CD4-positive, CD25-positive, alpha-beta regulatory T cell (primary cell): ENCODE measurements at regions not wholly inside any gene's neighbourhood (a gene's known extent, or its start where the extent isn't known, plus 50 kb on each side); places are given as distances from the start of the nearest gene placed in this dataset.
"Not testable (repeated sequence)": the region's sequence is repeated elsewhere in the genome, so short reads cannot be mapped to it uniquely, and the experiment has no call there.

Experiments
- ATAC-seq, 2 donors: fragments of 150-1000 bp; cut with Tn5 transposase; one replicate each; pipeline ENCODE4 v1.10.0; 2021; ENCODE audit warnings: low read depth in 2 of 2, moderate number of reproducible peaks in 2 of 2, moderate library complexity in 1 of 2
- DNase-seq, 3 donors: peaks; one replicate each; pipeline versions ENCODE4 v3.0.0 to v3.0.0-alpha.2; 2012 to 2022; ENCODE audit warnings: mixed read lengths in 1 of 3
- H3K27ac ChIP-seq: one replicate; pipeline ENCODE4 v1.7.0; 2013; ENCODE audit warnings: mild to moderate bottlenecking, low read length; ENCODE audit not compliant: insufficient read depth, poor library complexity, severe bottlenecking
- H3K27me3 ChIP-seq: one replicate; pipeline ENCODE4 v1.7.0; 2013; ENCODE audit warnings: low read length; ENCODE audit not compliant: control insufficient read depth, insufficient read depth
- H3K36me3 ChIP-seq: one replicate; pipeline ENCODE4 v1.7.0; 2013; ENCODE audit warnings: mild to moderate bottlenecking, low read length, moderate library complexity; ENCODE audit not compliant: control insufficient read depth, insufficient read depth
- H3K4me1 ChIP-seq: 2 replicates; pipeline ENCODE4 v1.7.0; 2013; ENCODE audit warnings: mild to moderate bottlenecking, low read length; ENCODE audit not compliant: insufficient read depth, control insufficient read depth, poor library complexity, severe bottlenecking
- H3K4me3 ChIP-seq: one replicate; pipeline ENCODE4 v1.7.0; 2013; ENCODE audit warnings: low read depth, mild to moderate bottlenecking, low read length, moderate library complexity
- H3K9me3 ChIP-seq, 2 experiments: 1 replicate in 1 of 2; 2 replicates in 1 of 2; pipeline ENCODE4 v1.7.0; 2013; ENCODE audit warnings: low read length in 2 of 2, mild to moderate bottlenecking in 1 of 2, moderate library complexity in 1 of 2; ENCODE audit not compliant: control insufficient read depth in 2 of 2
- H3K27ac Mint-ChIP-seq, 3 donors: one replicate each; pipeline ENCODE4 v1.8.0; 2020 to 2022; ENCODE audit warnings: mild to moderate bottlenecking in 3 of 3, mixed read lengths in 3 of 3, moderate library complexity in 2 of 3
- H3K27me3 Mint-ChIP-seq: one replicate; pipeline ENCODE4 v1.8.0; 2022; ENCODE audit warnings: mild to moderate bottlenecking, mixed read lengths
- H3K36me3 Mint-ChIP-seq: one replicate; pipeline ENCODE4 v1.8.0; 2020; ENCODE audit warnings: mixed read lengths
- H3K4me1 Mint-ChIP-seq, 4 donors: one replicate each; pipeline ENCODE4 v1.8.0; 2020 to 2022; ENCODE audit warnings: mixed read lengths in 4 of 4, mild to moderate bottlenecking in 1 of 4
- H3K4me3 Mint-ChIP-seq, 4 donors: one replicate each; pipeline ENCODE4 v1.8.0; 2020 to 2022; ENCODE audit warnings: mild to moderate bottlenecking in 4 of 4, mixed read lengths in 4 of 4, moderate library complexity in 3 of 4
- H3K9me3 Mint-ChIP-seq, 7 donors: one replicate each; pipeline ENCODE4 v1.8.0; 2020 to 2022; ENCODE audit warnings: mixed read lengths in 7 of 7, mild to moderate bottlenecking in 3 of 7, moderate library complexity in 2 of 7

GRCh38 chr14:106184771-106185170 lies 658.4 kb downstream of the TMEM121 start:
- peak overlapping the region in 3 of 4 donors; percentile 46 to 73 (median 46) for H3K4me3 Mint-ChIP-seq
- peak overlapping the region; percentile 18 to 81 (median 52) for H3K27ac Mint-ChIP-seq
- H3K27me3 Mint-ChIP-seq: peaks cover 11% of the 10 kb centered on the region
- peak; percentile 76 to 78 for ATAC-seq
- not testable (repeated sequence) for H3K9me3 Mint-ChIP-seq, H3K9me3 ChIP-seq, H3K36me3 Mint-ChIP-seq, H3K36me3 ChIP-seq, H3K4me3 ChIP-seq, H3K27me3 ChIP-seq, H3K27ac ChIP-seq
- H3K4me1 Mint-ChIP-seq: peaks cover 17 to 33% (median 24%) of the 10 kb centered on the region in 4 donors
- H3K4me1 ChIP-seq: peaks cover 21% of the 10 kb centered on the region
- DNase-seq: peak in 2 of 3 donors; percentile 64 to 83

GRCh38 chr14:106185174-106185836 lies 658.9 kb downstream of the TMEM121 start:
- peak overlapping the region; percentile 23 for H3K27ac ChIP-seq
- DNase-seq: not testable (repeated sequence)

GRCh38 chr14:106185837-106186233 lies 659.5 kb downstream of the TMEM121 start:
- H3K27ac Mint-ChIP-seq: peak overlapping the region; percentile 18 to 81 (median 52)
- DNase-seq (peak in 2 of 3 donors; percentile 62 to 66), ATAC-seq (peak; percentile 71 to 74)
- Histone ChIP-seq H3K4me3 (no peak overlapping the region), H3K4me1 (peaks cover 21% of the 10 kb centered on the region), H3K27ac (peak overlapping the region; percentile 23), H3K27me3 (no peaks in the 10 kb centered on the region), H3K9me3 (no peaks in the 10 kb centered on the region), H3K36me3 (no peaks in the 10 kb centered on the region)
- peaks cover 0 to 1% (median 0%) of the 10 kb centered on the region in 7 donors for H3K9me3 Mint-ChIP-seq
- peaks cover 17 to 33% (median 24%) of the 10 kb centered on the region in 4 donors for H3K4me1 Mint-ChIP-seq
- peak overlapping the region in 3 of 4 donors; percentile 0 to 72 (median 26) for H3K4me3 Mint-ChIP-seq
- H3K36me3 Mint-ChIP-seq: no peaks in the 10 kb centered on the region
- H3K27me3 Mint-ChIP-seq: peaks cover 11% of the 10 kb centered on the region

More at GRCh38 chr14:106185174-106185836, 658.9 kb downstream of the TMEM121 start:
- peaks cover 11% of the 10 kb centered on the region for H3K27me3 Mint-ChIP-seq
- H3K4me1 ChIP-seq: peaks cover 21% of the 10 kb centered on the region
- H3K36me3 Mint-ChIP-seq, H3K27me3 ChIP-seq, H3K36me3 ChIP-seq, H3K4me3 ChIP-seq, H3K9me3 Mint-ChIP-seq, H3K9me3 ChIP-seq, ATAC-seq: not testable (repeated sequence)
- H3K27ac Mint-ChIP-seq: peak overlapping the region; percentile 18 to 81 (median 52)
- peaks cover 17 to 33% (median 24%) of the 10 kb centered on the region in 4 donors for H3K4me1 Mint-ChIP-seq
- H3K4me3 Mint-ChIP-seq: peak overlapping the region in 3 of 4 donors; percentile 46 to 73 (median 46)

- Histone ChIP-seq H3K4me1 (peaks cover 21% of the 10 kb centered on the region), H3K27ac (no peak overlapping the region), H3K36me3 (no peaks in the 10 kb centered on the region), H3K4me3 (no peak overlapping the region), H3K27me3 (no peaks in the 10 kb centered on the region), H3K9me3 (no peaks in the 10 kb centered on the region)
- ATAC-seq (no peak), DNase-seq (no peak)
- peaks cover 0 to 1% (median 0%) of the 10 kb centered on the region in 7 donors for H3K9me3 Mint-ChIP-seq
- no peaks in the 10 kb centered on the region for H3K36me3 Mint-ChIP-seq
- H3K27ac Mint-ChIP-seq: no peak overlapping the region
- H3K27me3 Mint-ChIP-seq: peaks cover 14% of the 10 kb centered on the region
- no peak overlapping the region for H3K4me3 Mint-ChIP-seq
- H3K4me1 Mint-ChIP-seq: peaks cover 17 to 33% (median 24%) of the 10 kb centered on the region in 4 donors
Measured at GRCh38 chr14:106187216-106187615, 660.8 kb downstream of the TMEM121 start.

GRCh38 chr14:106192701-106193100 lies 666.3 kb downstream of the TMEM121 start:
- not testable (repeated sequence) for H3K9me3 Mint-ChIP-seq, H3K36me3 ChIP-seq, H3K4me1 Mint-ChIP-seq, H3K27me3 ChIP-seq, H3K27ac ChIP-seq, H3K4me3 ChIP-seq, DNase-seq, H3K4me1 ChIP-seq, H3K36me3 Mint-ChIP-seq, ATAC-seq, H3K9me3 ChIP-seq, H3K27ac Mint-ChIP-seq
- Mint-ChIP-seq H3K27me3 (peaks cover 34% of the 10 kb centered on the region), H3K4me3 (peak overlapping the region in 1 of 4 donors; percentile 34)

GRCh38 chr14:106196459-106196858 lies 670.1 kb downstream of the TMEM121 start:
- H3K4me3 ChIP-seq, H3K4me1 ChIP-seq, ATAC-seq, H3K36me3 ChIP-seq, H3K9me3 ChIP-seq, H3K9me3 Mint-ChIP-seq, H3K27ac ChIP-seq, H3K4me3 Mint-ChIP-seq, H3K27ac Mint-ChIP-seq, H3K36me3 Mint-ChIP-seq: not testable (repeated sequence)
- Mint-ChIP-seq H3K27me3 (peaks cover 46% of the 10 kb centered on the region), H3K4me1 (peaks cover 0 to 16% (median 3%) of the 10 kb centered on the region in 4 donors)
- H3K27me3 ChIP-seq: peaks cover 19% of the 10 kb centered on the region
- peak in 2 of 3 donors; percentile 56 to 67 for DNase-seq

GRCh38 chr14:106197264-106197663 lies 670.9 kb downstream of the TMEM121 start:
- not testable (repeated sequence) for H3K9me3 Mint-ChIP-seq, H3K4me3 ChIP-seq, DNase-seq, H3K36me3 Mint-ChIP-seq, H3K27ac ChIP-seq, H3K36me3 ChIP-seq, H3K4me1 ChIP-seq, H3K27ac Mint-ChIP-seq, H3K9me3 ChIP-seq, H3K4me3 Mint-ChIP-seq, ATAC-seq
- Mint-ChIP-seq H3K4me1 (peaks cover 0 to 16% (median 3%) of the 10 kb centered on the region in 4 donors), H3K27me3 (peaks cover 44% of the 10 kb centered on the region)
- H3K27me3 ChIP-seq: peaks cover 19% of the 10 kb centered on the region

- Mint-ChIP-seq H3K4me3 (peak overlapping the region in 1 of 4 donors; percentile 4), H3K27ac (no peak overlapping the region), H3K36me3 (no peaks in the 10 kb centered on the region), H3K9me3 (no peaks in the 10 kb centered on the region), H3K4me1 (peaks cover 0 to 16% (median 3%) of the 10 kb centered on the region in 4 donors), H3K27me3 (peaks cover 39% of the 10 kb centered on the region)
- no peaks in the 10 kb centered on the region for H3K36me3 ChIP-seq
- no peak for ATAC-seq
- no peak for DNase-seq
- no peaks in the 10 kb centered on the region for H3K4me1 ChIP-seq
- no peaks in the 10 kb centered on the region for H3K9me3 ChIP-seq
- H3K4me3 ChIP-seq: no peak overlapping the region
- H3K27me3 ChIP-seq: peaks cover 19% of the 10 kb centered on the region
- no peak overlapping the region for H3K27ac ChIP-seq
Measured at GRCh38 chr14:106199097-106199496, 672.7 kb downstream of the TMEM121 start.
